ENCODE measurements at regions not wholly inside any gene's neighbourhood (a gene's known extent, or its start where the extent isn't known, plus 50 kb on each side); places are given as distances from the start of the nearest gene placed in this dataset.

DNA sequence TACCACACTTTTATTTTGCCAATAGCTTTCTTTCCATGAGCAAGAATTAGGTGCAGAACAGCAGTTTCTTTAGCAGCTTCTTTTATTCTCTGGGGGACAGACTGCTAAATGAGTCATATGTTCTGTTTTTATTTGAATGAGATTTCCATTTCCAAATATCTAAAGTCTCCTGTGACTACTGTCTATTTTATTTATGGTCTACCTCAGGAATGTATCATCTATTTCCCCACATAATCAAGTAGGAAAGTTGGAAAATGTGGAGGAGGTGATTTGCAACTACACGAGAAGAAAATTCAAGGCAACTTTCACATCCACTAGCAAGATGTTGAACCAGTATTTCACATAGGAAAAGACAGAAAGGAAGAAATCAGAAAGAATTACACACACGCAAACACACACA lies 139.9 kb upstream of the MEX3C start:
- Histone ChIP-seq H3K9me3 (ENCODE audit: control insufficient read depth, low read length) (no peaks in the 10 kb centered on the region), H3K4me2 (ENCODE audit: low read length) (no peak overlapping the region), H3K27me3 (ENCODE audit: control insufficient read depth, insufficient read depth, low read length) (no peaks in the 10 kb centered on the region), H3K79me2 (no peaks in the 10 kb centered on the region), H3K36me3 (ENCODE audit: control insufficient read depth, insufficient read depth, low read length) (no peaks in the 10 kb centered on the region), H3K9ac (no peak overlapping the region), H3K4me3 (ENCODE audit: low read depth, low read length) (no peak overlapping the region), H2AFZ (no peak overlapping the region), H3K4me1 (no peaks in the 10 kb centered on the region), H3K27ac (no peak overlapping the region)
- TF ChIP-seq, protein P1, sequence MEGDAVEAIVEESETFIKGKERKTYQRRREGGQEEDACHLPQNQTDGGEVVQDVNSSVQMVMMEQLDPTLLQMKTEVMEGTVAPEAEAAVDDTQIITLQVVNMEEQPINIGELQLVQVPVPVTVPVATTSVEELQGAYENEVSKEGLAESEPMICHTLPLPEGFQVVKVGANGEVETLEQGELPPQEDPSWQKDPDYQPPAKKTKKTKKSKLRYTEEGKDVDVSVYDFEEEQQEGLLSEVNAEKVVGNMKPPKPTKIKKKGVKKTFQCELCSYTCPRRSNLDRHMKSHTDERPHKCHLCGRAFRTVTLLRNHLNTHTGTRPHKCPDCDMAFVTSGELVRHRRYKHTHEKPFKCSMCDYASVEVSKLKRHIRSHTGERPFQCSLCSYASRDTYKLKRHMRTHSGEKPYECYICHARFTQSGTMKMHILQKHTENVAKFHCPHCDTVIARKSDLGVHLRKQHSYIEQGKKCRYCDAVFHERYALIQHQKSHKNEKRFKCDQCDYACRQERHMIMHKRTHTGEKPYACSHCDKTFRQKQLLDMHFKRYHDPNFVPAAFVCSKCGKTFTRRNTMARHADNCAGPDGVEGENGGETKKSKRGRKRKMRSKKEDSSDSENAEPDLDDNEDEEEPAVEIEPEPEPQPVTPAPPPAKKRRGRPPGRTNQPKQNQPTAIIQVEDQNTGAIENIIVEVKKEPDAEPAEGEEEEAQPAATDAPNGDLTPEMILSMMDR (IDR thresholded peaks at IDR 0.05): no peak

DNA sequence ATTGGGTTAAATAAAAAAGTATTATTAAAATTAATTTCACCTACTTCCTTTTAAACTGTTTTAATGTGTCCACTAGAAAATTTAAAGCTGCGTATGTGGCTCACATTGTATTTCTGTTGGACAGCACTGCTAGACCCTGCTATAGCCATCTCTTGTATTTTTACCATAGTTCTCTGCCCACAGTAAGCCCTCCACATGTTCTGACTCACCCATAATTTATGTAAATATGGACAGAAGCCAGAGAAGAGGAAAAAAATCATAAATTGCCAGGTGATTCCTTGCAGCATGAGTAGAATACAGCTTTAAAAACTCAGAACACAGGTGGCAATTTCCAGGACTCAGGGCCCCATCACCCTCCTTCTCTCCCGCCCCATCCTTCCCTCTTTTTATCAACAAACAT lies 142.4 kb upstream of the MEX3C start:
- no peaks in the 10 kb centered on the region for H3K79me2 ChIP-seq
- H3K9ac ChIP-seq: no peak overlapping the region
- TF ChIP-seq, protein P1 (IDR thresholded peaks at IDR 0.05): no peak
- H2AFZ ChIP-seq: no peak overlapping the region
- no peak overlapping the region for H3K4me2 ChIP-seq (ENCODE audit: low read length)
- H3K4me1 ChIP-seq: no peaks in the 10 kb centered on the region
- no peaks in the 10 kb centered on the region for H3K27me3 ChIP-seq (ENCODE audit: control insufficient read depth, insufficient read depth, low read length)
- no peaks in the 10 kb centered on the region for H3K9me3 ChIP-seq (ENCODE audit: control insufficient read depth, low read length)
- no peak overlapping the region for H3K4me3 ChIP-seq (ENCODE audit: low read depth, low read length)
- no peaks in the 10 kb centered on the region for H3K36me3 ChIP-seq (ENCODE audit: control insufficient read depth, insufficient read depth, low read length)
- no peak overlapping the region for H3K27ac ChIP-seq

DNA sequence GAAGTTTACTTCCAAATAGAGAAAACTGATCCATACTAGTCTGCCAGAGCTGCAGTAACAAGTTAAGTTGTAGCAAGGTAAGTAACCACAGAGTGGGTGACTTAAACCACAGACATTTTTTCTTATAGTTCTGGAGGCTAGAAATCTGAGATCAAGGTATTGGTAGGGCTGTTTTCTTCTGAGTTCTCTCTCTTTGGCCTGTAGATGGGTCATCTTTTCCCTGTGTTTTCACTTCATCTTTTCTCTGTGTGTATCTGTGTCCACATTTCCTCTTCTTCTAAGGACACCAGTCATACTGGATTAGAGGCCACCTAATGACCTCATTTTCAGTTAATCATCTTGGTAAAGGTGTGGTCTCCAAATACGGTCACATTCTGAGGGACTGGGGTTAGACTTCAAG lies 142.9 kb upstream of the MEX3C start:
- H3K4me3 ChIP-seq (ENCODE audit: low read depth, low read length): no peak overlapping the region
- no peak overlapping the region for H3K9ac ChIP-seq
- no peak overlapping the region for H3K27ac ChIP-seq
- no peaks in the 10 kb centered on the region for H3K9me3 ChIP-seq (ENCODE audit: control insufficient read depth, low read length)
- H2AFZ ChIP-seq: no peak overlapping the region
- TF ChIP-seq, protein P1 (IDR thresholded peaks at IDR 0.05): no peak
- H3K27me3 ChIP-seq (ENCODE audit: control insufficient read depth, insufficient read depth, low read length): no peaks in the 10 kb centered on the region
- H3K79me2 ChIP-seq: no peaks in the 10 kb centered on the region
- H3K4me1 ChIP-seq: no peaks in the 10 kb centered on the region
- no peaks in the 10 kb centered on the region for H3K36me3 ChIP-seq (ENCODE audit: control insufficient read depth, insufficient read depth, low read length)
- H3K4me2 ChIP-seq (ENCODE audit: low read length): no peak overlapping the region

- Histone ChIP-seq H3K27me3 (ENCODE audit: control insufficient read depth, insufficient read depth, low read length) (no peaks in the 10 kb centered on the region), H3K9ac (no peak overlapping the region), H3K4me1 (no peaks in the 10 kb centered on the region), H3K79me2 (no peaks in the 10 kb centered on the region), H3K4me3 (ENCODE audit: low read depth, low read length) (no peak overlapping the region), H2AFZ (no peak overlapping the region), H3K9me3 (ENCODE audit: control insufficient read depth, low read length) (no peaks in the 10 kb centered on the region), H3K36me3 (ENCODE audit: control insufficient read depth, insufficient read depth, low read length) (no peaks in the 10 kb centered on the region), H3K4me2 (ENCODE audit: low read length) (no peak overlapping the region), H3K27ac (no peak overlapping the region)
- TF ChIP-seq, protein P1 (IDR thresholded peaks at IDR 0.05): no peak
Observed at GRCh38 chr18:51342815-51343214, 145.3 kb upstream of the MEX3C start.

DNA sequence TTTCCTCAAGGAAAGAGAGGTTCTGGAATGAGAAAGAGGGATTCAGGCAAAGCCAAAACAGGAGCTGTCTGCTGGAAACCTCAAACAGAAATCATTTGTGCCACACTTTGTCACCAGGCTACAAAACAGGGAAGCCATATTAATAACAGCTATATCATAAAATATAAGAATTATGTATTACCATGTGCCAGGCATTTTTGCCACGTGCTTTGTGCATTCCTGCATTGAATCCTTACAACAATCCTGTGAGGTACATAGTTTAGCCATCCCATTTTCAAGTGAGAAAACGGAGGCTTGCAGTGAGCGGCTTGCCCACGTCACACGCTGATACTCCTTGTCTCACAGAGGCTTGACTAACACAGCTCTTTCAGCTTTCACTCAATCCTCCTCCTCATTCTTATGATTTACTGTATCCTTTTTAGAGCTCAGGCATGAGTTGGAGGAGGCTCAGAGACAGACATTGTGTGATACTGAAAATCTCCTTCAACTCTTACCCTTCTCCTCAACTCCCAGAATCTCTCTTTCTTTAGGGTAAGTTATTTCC lies 148.4 kb upstream of the MEX3C start:
- H3K27me3 ChIP-seq (ENCODE audit: control insufficient read depth, insufficient read depth, low read length): no peaks in the 10 kb centered on the region
- H3K27ac ChIP-seq: no peak overlapping the region
- H3K9ac ChIP-seq: no peak overlapping the region
- no peaks in the 10 kb centered on the region for H3K79me2 ChIP-seq
- H3K4me3 ChIP-seq (ENCODE audit: low read depth, low read length): no peak overlapping the region
- H3K9me3 ChIP-seq (ENCODE audit: control insufficient read depth, low read length): no peaks in the 10 kb centered on the region
- TF ChIP-seq, protein P1 (IDR thresholded peaks at IDR 0.05): no peak
- no peaks in the 10 kb centered on the region for H3K4me1 ChIP-seq
- no peak overlapping the region for H2AFZ ChIP-seq
- H3K4me2 ChIP-seq (ENCODE audit: low read length): no peak overlapping the region
- H3K36me3 ChIP-seq (ENCODE audit: control insufficient read depth, insufficient read depth, low read length): no peaks in the 10 kb centered on the region

Data from parathyroid adenoma (tissue), 2 donors.